CD14-positive monocyte (primary cell): ENCODE measurements at regions not wholly inside any gene's neighbourhood (a gene's known extent, or its start where the extent isn't known, plus 50 kb on each side); places are given as distances from the start of the nearest gene placed in this dataset.
A peak's percentile ranks its signal among the peaks of the same experiment; 100 is the strongest.

Source experiments
- DNase-seq, 3 donors: peaks; one replicate each; pipeline ENCODE4 v3.0.0-alpha.2; 2011 to 2022
- H2AFZ ChIP-seq: 2 replicates; pipeline ENCODE4 v1.6.0; 2012; ENCODE audit warnings: mild to moderate bottlenecking, low read depth, low read length, inconsistent platforms; ENCODE audit not compliant: insufficient read depth, poor library complexity, severe bottlenecking
- H3K27ac ChIP-seq, 2 donors: 1 replicate in 1 of 2; 2 replicates in 1 of 2; pipeline ENCODE4 v1.5.1; 2012 to 2013; ENCODE audit warnings: low read length in 2 of 2, control low read depth in 1 of 2, inconsistent platforms in 1 of 2, low read depth in 1 of 2, mild to moderate bottlenecking in 1 of 2
- H3K27me3 ChIP-seq, 2 donors: one replicate each; pipeline versions ENCODE4 v1.6.0 to v1.6.1; 2011 to 2013; ENCODE audit warnings: low read length in 2 of 2; ENCODE audit not compliant: control insufficient read depth in 2 of 2, insufficient read depth in 2 of 2
- H3K36me3 ChIP-seq, 2 donors: replicated peaks in 1 of 2; 1 replicate in 1 of 2; 2 replicates in 1 of 2; pipeline versions ENCODE4 v1.5.1 to v1.6.1; 2012 to 2013; ENCODE audit warnings: low read length in 2 of 2, control low read depth in 1 of 2, inconsistent platforms in 1 of 2, mild to moderate bottlenecking in 1 of 2; ENCODE audit not compliant: insufficient read depth in 2 of 2, control insufficient read depth in 1 of 2
- H3K4me1 ChIP-seq, 2 donors: 1 replicate in 1 of 2; 2 replicates in 1 of 2; pipeline versions ENCODE4 v1.5.1 to v1.6.1; 2012 to 2013; ENCODE audit warnings: low read length in 2 of 2, control low read depth in 1 of 2, inconsistent platforms in 1 of 2, mild to moderate bottlenecking in 1 of 2, moderate library complexity in 1 of 2; ENCODE audit not compliant: insufficient read depth in 2 of 2, control insufficient read depth in 1 of 2
- H3K4me2 ChIP-seq: replicated peaks from 2 replicates; pipeline ENCODE3; 2012; ENCODE audit warnings: low read length, moderate library complexity, mild to moderate bottlenecking; ENCODE audit not compliant: poor library complexity, severe bottlenecking; ENCODE audit errors: extremely low read depth
- H3K4me3 ChIP-seq, 3 experiments: fragments of 200-600 bp in 1 of 3; sonication (generic) in 1 of 3; replicated peaks in 1 of 3; 1 replicate in 2 of 3; 2 replicates in 1 of 3; pipeline ENCODE4 v1.5.1; 2011 to 2013; ENCODE audit warnings: low read length in 3 of 3, mild to moderate bottlenecking in 3 of 3, control low read depth in 2 of 3, low read depth in 2 of 3, inconsistent platforms in 1 of 3, moderate library complexity in 1 of 3
- H3K79me2 ChIP-seq: 2 replicates; pipeline ENCODE4 v1.6.0; 2012; ENCODE audit warnings: mild to moderate bottlenecking, control low read depth, inconsistent platforms, low read length, moderate library complexity; ENCODE audit not compliant: insufficient read depth
- H3K9ac ChIP-seq: 2 replicates; pipeline ENCODE4 v1.6.0; 2017; ENCODE audit warnings: low read length, mild to moderate bottlenecking; ENCODE audit not compliant: insufficient read depth, poor library complexity, severe bottlenecking
- H3K9me3 ChIP-seq, 2 donors: replicated peaks in 1 of 2; 1 replicate in 1 of 2; 2 replicates in 1 of 2; pipeline versions ENCODE4 v1.5.1 to v1.6.1; 2012 to 2013; ENCODE audit warnings: low read length in 2 of 2, control low read depth in 1 of 2; ENCODE audit not compliant: control insufficient read depth in 1 of 2, insufficient read depth in 1 of 2
- H4K20me1 ChIP-seq: 2 replicates; pipeline ENCODE4 v1.6.0; 2012; ENCODE audit warnings: mild to moderate bottlenecking, low read length, control low read depth, moderate library complexity; ENCODE audit not compliant: insufficient read depth
- H3K27ac Mint-ChIP-seq, 7 donors: one replicate each; pipeline ENCODE4 v1.8.0; 2020; ENCODE audit warnings: mild to moderate bottlenecking in 7 of 7, mixed read lengths in 7 of 7, moderate library complexity in 6 of 7, inconsistent platforms in 2 of 7
- H3K27me3 Mint-ChIP-seq, 3 donors: one replicate each; pipeline ENCODE4 v1.8.0; 2021 to 2022; ENCODE audit warnings: low read depth in 3 of 3, mild to moderate bottlenecking in 3 of 3, mixed read lengths in 3 of 3, moderate library complexity in 3 of 3, inconsistent platforms in 1 of 3
- H3K36me3 Mint-ChIP-seq, 2 donors: one replicate each; pipeline ENCODE4 v1.8.0; 2020; ENCODE audit warnings: mixed read lengths in 2 of 2, inconsistent platforms in 1 of 2, mild to moderate bottlenecking in 1 of 2
- H3K4me1 Mint-ChIP-seq: one replicate; pipeline ENCODE4 v1.8.0; 2020; ENCODE audit warnings: mild to moderate bottlenecking, mixed read lengths
- H3K4me3 Mint-ChIP-seq, 2 donors: one replicate each; pipeline ENCODE4 v1.8.0; 2020; ENCODE audit warnings: mild to moderate bottlenecking in 2 of 2, mixed read lengths in 2 of 2, moderate library complexity in 1 of 2
- H3K9me3 Mint-ChIP-seq, 7 donors: one replicate each; pipeline ENCODE4 v1.8.0; 2020 to 2022; ENCODE audit warnings: mixed read lengths in 7 of 7, mild to moderate bottlenecking in 6 of 7, moderate library complexity in 6 of 7, inconsistent platforms in 2 of 7
- CTCF ChIP-seq: fragments of 200-600 bp; IDR thresholded peaks from one replicate; pipeline ENCODE4 v1.8.0; 2022; ENCODE audit warnings: antibody characterized with exemption, mild to moderate bottlenecking
- WGBS: methylation state at CpG from one replicate; pipeline ENCODE4 v1.1.5; 2013; ENCODE audit warnings: missing lambda C conversion rate; ENCODE audit not compliant: insufficient coverage; 5-methylcytosine and 5-hydroxymethylcytosine counted together
- intact Hi-C, 2 donors: fragments of 100-400 bp; cut with micrococcal nuclease; formaldehyde crosslinking; loops; one replicate each; pipeline versions ENCODE4 v1.15.0 to v1.15.1; 2023

- no peak overlapping the region for H3K9ac ChIP-seq
Measured at GRCh38 chr6:16930432-16930831, 169.2 kb upstream of the ATXN1 start.

DNA sequence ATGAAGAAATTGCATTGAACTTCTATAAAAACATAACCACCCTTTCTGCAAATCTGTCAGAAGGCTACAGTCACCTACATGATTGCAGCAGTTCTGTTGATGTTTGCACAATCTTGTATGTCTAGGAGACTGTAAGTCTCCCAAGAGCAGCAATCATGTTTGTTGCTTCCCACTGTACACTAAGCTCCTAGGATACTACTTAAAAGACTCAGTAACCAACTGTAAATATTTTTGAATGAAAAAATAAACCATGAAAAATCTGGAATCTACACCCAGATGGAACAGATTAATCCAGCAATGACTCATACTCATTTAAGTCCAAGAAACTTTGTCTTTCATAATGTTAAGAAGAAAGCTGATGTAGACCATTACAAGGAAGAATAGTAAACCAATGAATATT, 168.5 kb upstream of the ATXN1 start:
- DNase-seq: peak in 1 of 3 donors; percentile 19
- no peaks in the 10 kb centered on the region for H4K20me1 ChIP-seq
- no peak overlapping the region for H3K4me3 ChIP-seq
- peaks cover 0 to 5% of the 10 kb centered on the region in 2 donors for H3K27me3 ChIP-seq
- no peak overlapping the region for H3K4me2 ChIP-seq
- Mint-ChIP-seq H3K4me3 (no peak overlapping the region), H3K4me1 (no peaks in the 10 kb centered on the region), H3K36me3 (no peaks in the 10 kb centered on the region), H3K9me3 (peaks cover 0 to 2% (median 0%) of the 10 kb centered on the region in 7 donors), H3K27me3 (peaks cover 2 to 10% (median 3%) of the 10 kb centered on the region in 3 donors), H3K27ac (no peak overlapping the region)
- H2AFZ ChIP-seq: no peak overlapping the region
- H3K79me2 ChIP-seq: no peaks in the 10 kb centered on the region
- intact Hi-C loops: no loop called here
- H3K9ac ChIP-seq: no peak overlapping the region
- no peaks in the 10 kb centered on the region for H3K4me1 ChIP-seq
- H3K9me3 ChIP-seq: no peaks in the 10 kb centered on the region
- no peak for TF ChIP-seq CTCF
- H3K36me3 ChIP-seq: no peaks in the 10 kb centered on the region
- H3K27ac ChIP-seq: no peak overlapping the region

More at GRCh38 chr6:16930432-16930831, 169.2 kb upstream of the ATXN1 start:
- Mint-ChIP-seq H3K27me3 (peaks cover 2 to 10% (median 3%) of the 10 kb centered on the region in 3 donors), H3K36me3 (no peaks in the 10 kb centered on the region), H3K9me3 (peaks cover 0 to 2% (median 0%) of the 10 kb centered on the region in 7 donors), H3K4me1 (no peaks in the 10 kb centered on the region), H3K4me3 (no peak overlapping the region), H3K27ac (no peak overlapping the region)
- intact Hi-C loops: no loop called here
- Histone ChIP-seq H2AFZ (no peak overlapping the region), H3K36me3 (no peaks in the 10 kb centered on the region), H3K4me3 (no peak overlapping the region), H3K79me2 (no peaks in the 10 kb centered on the region), H3K4me2 (no peak overlapping the region), H4K20me1 (no peaks in the 10 kb centered on the region), H3K9me3 (no peaks in the 10 kb centered on the region), H3K27ac (no peak overlapping the region), H3K4me1 (no peaks in the 10 kb centered on the region), H3K27me3 (peaks cover 0 to 5% of the 10 kb centered on the region in 2 donors)
- DNase-seq: no peak
- WGBS: no CpG with 5 or more reads among the region's 1 CpG
- TF ChIP-seq CTCF: no peak
